SIG-M5 treated with dmso at 0.1 percent for 504 hours (cell line): ENCODE measurements at regions not wholly inside any gene's neighbourhood (a gene's known extent, or its start where the extent isn't known, plus 50 kb on each side); places are given as distances from the start of the nearest gene placed in this dataset.
A peak's percentile ranks its signal among the peaks of the same experiment; 100 is the strongest.
"Not testable (repeated sequence)": the region's sequence is repeated elsewhere in the genome, so short reads cannot be mapped to it uniquely, and the experiment has no call there.

Source experiments
- DNase-seq: peaks from one replicate; lab custom pipeline; 2025; ENCODE audit not compliant: unreplicated experiment; lab: John Stamatoyannopoulos, UW

- no peak for DNase-seq
These were observed 391.7 kb upstream of the SGCG start for GRCh38 chr13:22789027-22789593.

- no peak for DNase-seq
These were observed 390.9 kb upstream of the SGCG start for GRCh38 chr13:22789916-22790315.

GRCh38 chr13:22793598-22794134 lies 387.1 kb upstream of the SGCG start:
- DNase-seq, result peak; percentile 5

GRCh38 chr13:22800526-22801401 lies 380.0 kb upstream of the SGCG start:
- peak; percentile 74 for DNase-seq

GRCh38 chr13:22801402-22802003 lies 379.3 kb upstream of the SGCG start:
- DNase-seq, result peak; percentile 39

- no peak for DNase-seq
These were observed 368.0 kb upstream of the SGCG start for GRCh38 chr13:22812793-22813192.

- DNase-seq, result not testable (repeated sequence)
These were observed 367.0 kb upstream of the SGCG start for GRCh38 chr13:22813531-22814377.

GRCh38 chr13:22814433-22814832 lies 366.3 kb upstream of the SGCG start:
- not testable (repeated sequence) for DNase-seq

GRCh38 chr13:22821589-22821988 lies 359.2 kb upstream of the SGCG start:
- DNase-seq, result no peak

GRCh38 chr13:22825186-22825585 lies 355.6 kb upstream of the SGCG start:
- no peak for DNase-seq

GRCh38 chr13:22828081-22828480 lies 352.7 kb upstream of the SGCG start:
- no peak for DNase-seq

- DNase-seq, result no peak
These were observed 344.3 kb upstream of the SGCG start for GRCh38 chr13:22836475-22836874.

GRCh38 chr13:22837980-22838647 lies 342.7 kb upstream of the SGCG start:
- no peak for DNase-seq

- peak; percentile 13 for DNase-seq
These were observed 340.9 kb upstream of the SGCG start for GRCh38 chr13:22839603-22840530.

GRCh38 chr13:22846551-22846950 lies 334.2 kb upstream of the SGCG start:
- DNase-seq, result no peak

GRCh38 chr13:22848539-22849052 lies 332.2 kb upstream of the SGCG start:
- DNase-seq, result no peak

GRCh38 chr13:22855926-22856325 lies 324.9 kb upstream of the SGCG start:
- no peak for DNase-seq

- DNase-seq, result not testable (repeated sequence)
These were observed 321.8 kb upstream of the SGCG start for GRCh38 chr13:22858980-22859379.

GRCh38 chr13:22859411-22859810 lies 321.4 kb upstream of the SGCG start:
- DNase-seq, result not testable (repeated sequence)
